Calu3 (cell line): ENCODE measurements at regions not wholly inside any gene's neighbourhood (a gene's known extent, or its start where the extent isn't known, plus 50 kb on each side); places are given as distances from the start of the nearest gene placed in this dataset.

Experiments used
- BruUV-seq: library from RNA; stranded (reverse); fragments of 400-500 nt; replicated peaks from 2 replicates; lab custom pipeline; 2021; lab: Mats Ljungman, UMichigan
- CTCF ChIA-PET: fragments of 300-600 bp; sonication (Branson Sonifier 250); formaldehyde crosslinking; loops from one replicate; lab custom pipeline; 2022; ENCODE audit warnings: antibody characterized with exemption; lab: Charles Lee
- DNase-seq: peaks from one replicate; pipeline ENCODE4 v3.0.0; 2022
- H3K27ac Mint-ChIP-seq: one replicate; pipeline ENCODE4 v1.8.0; 2022; ENCODE audit warnings: mixed read lengths; ENCODE audit not compliant: unreplicated experiment
- H3K27me3 Mint-ChIP-seq: one replicate; pipeline ENCODE4 v1.8.0; 2022; ENCODE audit warnings: mixed read lengths; ENCODE audit not compliant: unreplicated experiment
- H3K36me3 Mint-ChIP-seq: one replicate; pipeline ENCODE4 v1.8.0; 2022; ENCODE audit warnings: mild to moderate bottlenecking, moderate library complexity, mixed read lengths; ENCODE audit not compliant: insufficient read depth, unreplicated experiment
- H3K4me1 Mint-ChIP-seq: one replicate; pipeline ENCODE4 v1.8.0; 2022; ENCODE audit warnings: mild to moderate bottlenecking, low read depth, mixed read lengths; ENCODE audit not compliant: unreplicated experiment
- H3K4me3 Mint-ChIP-seq: one replicate; pipeline ENCODE4 v1.8.0; 2022; ENCODE audit warnings: mild to moderate bottlenecking, low read depth, moderate library complexity, mixed read lengths; ENCODE audit not compliant: unreplicated experiment
- H3K9me3 Mint-ChIP-seq: one replicate; pipeline ENCODE4 v1.8.0; 2022; ENCODE audit warnings: low read depth, mixed read lengths; ENCODE audit not compliant: unreplicated experiment
- intact Hi-C: fragments of 100-400 bp; cut with micrococcal nuclease; formaldehyde crosslinking; loops from one replicate; pipeline ENCODE4 v1.10.0; 2022; ENCODE audit not compliant: unreplicated experiment
- TF ChIP-seq, protein P1 (sequence below): fragments of 200-600 bp; IDR thresholded peaks from one replicate; pipeline ENCODE4 v1.8.0; 2022; ENCODE audit warnings: antibody characterized with exemption; ENCODE audit not compliant: unreplicated experiment

DNA sequence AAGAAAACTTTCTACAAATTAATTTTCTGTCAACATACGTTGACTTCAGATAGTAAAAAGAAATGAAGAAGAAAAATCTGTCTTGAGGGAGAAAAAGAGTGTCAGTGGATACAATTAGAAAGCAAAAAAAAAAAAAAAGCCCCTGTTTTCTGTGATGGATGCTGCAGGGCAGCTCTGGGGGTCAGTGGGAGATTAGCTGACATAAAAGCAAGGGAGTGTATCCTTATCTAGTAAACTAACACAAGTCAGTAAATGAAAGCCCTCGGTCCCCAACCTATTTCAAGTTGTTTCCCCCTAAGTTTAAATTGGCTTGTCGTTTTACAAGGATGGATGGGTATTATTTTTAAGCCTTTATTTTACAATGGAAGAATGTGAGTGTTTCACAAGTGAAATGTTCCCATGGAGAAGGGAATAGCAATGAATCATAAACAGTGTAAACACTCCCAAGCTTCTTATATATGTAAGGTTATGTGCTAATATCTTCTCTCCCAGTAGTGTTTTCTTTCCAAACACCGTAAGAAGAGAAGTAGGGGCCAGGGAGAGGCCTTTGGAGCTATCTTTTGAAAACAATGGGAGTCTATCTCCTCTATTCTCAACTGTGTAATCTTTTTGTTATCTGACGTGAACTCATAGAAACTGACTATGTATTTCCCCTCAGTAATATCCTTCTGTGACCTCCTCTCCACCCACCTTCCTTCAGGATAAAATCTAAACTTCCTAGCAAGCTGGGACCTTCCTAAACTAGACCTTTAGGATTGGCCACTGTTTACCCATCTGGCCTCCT lies 347.7 kb downstream of the FBXO8 start:
- TF ChIP-seq, protein P1, sequence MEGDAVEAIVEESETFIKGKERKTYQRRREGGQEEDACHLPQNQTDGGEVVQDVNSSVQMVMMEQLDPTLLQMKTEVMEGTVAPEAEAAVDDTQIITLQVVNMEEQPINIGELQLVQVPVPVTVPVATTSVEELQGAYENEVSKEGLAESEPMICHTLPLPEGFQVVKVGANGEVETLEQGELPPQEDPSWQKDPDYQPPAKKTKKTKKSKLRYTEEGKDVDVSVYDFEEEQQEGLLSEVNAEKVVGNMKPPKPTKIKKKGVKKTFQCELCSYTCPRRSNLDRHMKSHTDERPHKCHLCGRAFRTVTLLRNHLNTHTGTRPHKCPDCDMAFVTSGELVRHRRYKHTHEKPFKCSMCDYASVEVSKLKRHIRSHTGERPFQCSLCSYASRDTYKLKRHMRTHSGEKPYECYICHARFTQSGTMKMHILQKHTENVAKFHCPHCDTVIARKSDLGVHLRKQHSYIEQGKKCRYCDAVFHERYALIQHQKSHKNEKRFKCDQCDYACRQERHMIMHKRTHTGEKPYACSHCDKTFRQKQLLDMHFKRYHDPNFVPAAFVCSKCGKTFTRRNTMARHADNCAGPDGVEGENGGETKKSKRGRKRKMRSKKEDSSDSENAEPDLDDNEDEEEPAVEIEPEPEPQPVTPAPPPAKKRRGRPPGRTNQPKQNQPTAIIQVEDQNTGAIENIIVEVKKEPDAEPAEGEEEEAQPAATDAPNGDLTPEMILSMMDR: no peak
- Mint-ChIP-seq H3K27me3 (no peaks in the 10 kb centered on the region), H3K9me3 (no peaks in the 10 kb centered on the region), H3K27ac (no peak overlapping the region), H3K4me3 (no peak overlapping the region), H3K36me3 (no peaks in the 10 kb centered on the region), H3K4me1 (no peaks in the 10 kb centered on the region)
- DNase-seq: no peak
- CTCF ChIA-PET: no interaction called here
- BruUV-seq: no TSS peak
- intact Hi-C loops: no loop called here

- intact Hi-C loops: no loop called here
- no peaks in the 10 kb centered on the region for H3K36me3 Mint-ChIP-seq
- TF ChIP-seq, protein P1: no peak
- no peak overlapping the region for H3K27ac Mint-ChIP-seq
- CTCF ChIA-PET: no interaction called here
- no peak overlapping the region for H3K4me3 Mint-ChIP-seq
- no peaks in the 10 kb centered on the region for H3K4me1 Mint-ChIP-seq
- no peak for DNase-seq
- no peaks in the 10 kb centered on the region for H3K27me3 Mint-ChIP-seq
- H3K9me3 Mint-ChIP-seq: no peaks in the 10 kb centered on the region
- no TSS peak for BruUV-seq
Observed at GRCh38 chr4:173934933-173935620, 348.4 kb downstream of the FBXO8 start.

DNA sequence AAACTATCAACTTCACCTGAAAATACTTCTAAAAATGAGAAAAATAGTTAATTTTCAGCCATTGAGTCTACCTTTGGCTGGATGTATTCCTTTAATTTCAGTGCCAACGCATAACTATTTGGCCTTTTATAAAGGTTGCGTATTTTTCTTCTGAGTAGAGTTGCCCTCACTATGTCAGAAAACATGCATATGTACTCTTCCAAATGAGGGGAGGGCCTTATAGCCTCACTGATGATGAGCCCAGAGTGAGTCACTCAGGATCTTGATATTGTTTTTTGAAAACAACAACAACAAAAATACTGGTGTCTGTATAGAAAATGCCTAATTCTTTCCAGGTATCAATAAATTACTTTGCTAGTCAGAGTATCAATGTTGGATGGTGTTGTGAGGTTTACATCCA lies 349.3 kb downstream of the FBXO8 start:
- no TSS peak for BruUV-seq
- CTCF ChIA-PET: no interaction called here
- intact Hi-C loops: no loop called here
- no peak overlapping the region for H3K4me3 Mint-ChIP-seq
- H3K9me3 Mint-ChIP-seq: no peaks in the 10 kb centered on the region
- no peaks in the 10 kb centered on the region for H3K27me3 Mint-ChIP-seq
- TF ChIP-seq, protein P1: no peak
- H3K36me3 Mint-ChIP-seq: no peaks in the 10 kb centered on the region
- no peaks in the 10 kb centered on the region for H3K4me1 Mint-ChIP-seq
- DNase-seq: no peak
- no peak overlapping the region for H3K27ac Mint-ChIP-seq

DNA sequence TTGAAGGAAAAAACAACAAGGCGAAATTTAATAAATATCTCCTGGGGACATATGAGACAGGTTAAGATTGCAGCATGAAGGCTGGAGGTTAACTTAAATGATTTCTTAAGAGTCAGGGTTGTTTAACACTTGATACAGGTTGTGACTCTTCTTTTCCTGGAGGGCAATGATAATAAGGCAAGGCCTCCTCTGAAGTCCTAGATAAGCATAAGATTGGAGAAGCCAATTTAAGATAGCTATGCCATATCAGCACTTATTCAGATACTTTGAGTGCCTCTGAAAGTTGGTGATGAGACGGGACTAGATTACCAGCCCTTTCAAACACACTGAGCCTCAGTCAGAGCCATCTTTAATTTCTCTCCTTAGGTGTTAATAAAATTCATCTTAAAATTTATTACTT lies 350.8 kb downstream of the FBXO8 start:
- no peaks in the 10 kb centered on the region for H3K4me1 Mint-ChIP-seq
- no TSS peak for BruUV-seq
- intact Hi-C loops: no loop called here
- CTCF ChIA-PET: no interaction called here
- H3K9me3 Mint-ChIP-seq: no peaks in the 10 kb centered on the region
- TF ChIP-seq, protein P1: no peak
- no peak for DNase-seq
- H3K27me3 Mint-ChIP-seq: no peaks in the 10 kb centered on the region
- H3K4me3 Mint-ChIP-seq: no peak overlapping the region
- no peaks in the 10 kb centered on the region for H3K36me3 Mint-ChIP-seq
- no peak overlapping the region for H3K27ac Mint-ChIP-seq
